Panc1 (cell line): ENCODE measurements at regions not wholly inside any gene's neighbourhood (a gene's known extent, or its start where the extent isn't known, plus 50 kb on each side); places are given as distances from the start of the nearest gene placed in this dataset.

ENCODE experiments used
- CTCF ChIP-seq: fragments of 450-650 bp; IDR thresholded peaks from 2 replicates; pipeline ENCODE4 v1.5.1; 2017; ENCODE audit warnings: mild to moderate bottlenecking
- POLR2AphosphoS5 ChIP-seq: IDR thresholded peaks from 2 replicates; pipeline ENCODE4 v1.6.1; 2012; ENCODE audit warnings: mild to moderate bottlenecking, low read depth, low read length, moderate library complexity

GRCh38 chr14:71472356-71473340 lies 459.6 kb upstream of the RGS6 start:
- TF ChIP-seq POLR2AphosphoS5 (no peak), CTCF (no peak)
